Lower leg skin (tissue), 4 donors: ENCODE measurements at regions not wholly inside any gene's neighbourhood (a gene's known extent, or its start where the extent isn't known, plus 50 kb on each side); places are given as distances from the start of the nearest gene placed in this dataset.

Source experiments
- DNase-seq, 2 donors: peaks; one replicate each; pipeline ENCODE4 v3.0.0-alpha.2; 2019; ENCODE audit warnings: low spot score in 2 of 2
- H3K4me3 ChIP-seq: fragments of 200-600 bp; sonication (generic); 2 replicates; pipeline ENCODE4 v1.5.1; 2017; ENCODE audit warnings: mild to moderate bottlenecking, low read depth; ENCODE audit not compliant: poor library complexity, severe bottlenecking
- CTCF ChIP-seq, 3 donors: fragments of 450-650 bp; IDR thresholded peaks; one replicate each; pipeline ENCODE4 v1.5.1; 2016; ENCODE audit warnings: antibody characterized with exemption in 3 of 3, mild to moderate bottlenecking in 3 of 3, moderate library complexity in 2 of 3
- POLR2A ChIP-seq, 2 donors: fragments of 450-650 bp; IDR thresholded peaks; one replicate each; pipeline ENCODE4 v1.6.1; 2016 to 2017; ENCODE audit warnings: antibody characterized with exemption in 2 of 2, mild to moderate bottlenecking in 1 of 2, moderate library complexity in 1 of 2
- WGBS, 2 donors: methylation state at CpG; one replicate each; pipeline ENCODE4 v1.1.5; 2018; 5-methylcytosine and 5-hydroxymethylcytosine counted together
- intact Hi-C: fragments of 100-400 bp; cut with DNase I; formaldehyde crosslinking; loops from one replicate; pipeline ENCODE4 v1.15.0; 2023; ENCODE audit warnings: low total_unique reads

GRCh38 chr6:74366634-74367033, 670.6 kb downstream of the CD109 start:
- TF ChIP-seq POLR2A (IDR thresholded peaks at IDR 0.05) (no peak), CTCF (IDR thresholded peaks at IDR 0.05) (no peak)
- WGBS, 2 donors, result 96 to 98% methylated on average over 1 of the region's 1 CpG
- intact Hi-C loops, result no loop called here
- DNase-seq, result no peak
- no peak overlapping the region for H3K4me3 ChIP-seq

DNA sequence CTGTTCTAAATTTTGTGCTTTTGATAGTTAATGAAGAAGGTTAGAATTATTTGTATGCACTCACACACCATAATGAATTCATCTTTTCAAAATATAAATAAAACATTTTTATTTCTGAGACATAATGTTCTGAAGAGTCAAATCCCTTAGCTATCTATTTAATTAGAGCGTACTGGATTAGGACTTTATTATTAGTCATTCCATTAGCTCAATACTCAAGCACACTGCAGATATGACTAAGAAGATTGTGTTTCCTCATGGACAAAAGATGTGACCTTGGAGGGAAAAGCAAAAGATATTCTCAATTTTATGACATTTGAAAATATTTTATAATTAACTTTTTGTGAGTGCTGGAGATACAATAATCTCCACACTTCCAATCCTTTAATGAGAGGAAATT, 666.4 kb downstream of the CD109 start:
- WGBS, 2 donors, result 65 to 74% methylated on average over 1 of the region's 1 CpG
- DNase-seq, result no peak
- TF ChIP-seq POLR2A (IDR thresholded peaks at IDR 0.05) (no peak), CTCF (IDR thresholded peaks at IDR 0.05) (no peak)
- intact Hi-C loops, result no loop called here
- H3K4me3 ChIP-seq, result no peak overlapping the region

- intact Hi-C loops, result no loop called here
- 63 to 64% methylated on average over 4 of the region's 4 CpGs for WGBS, 2 donors
- TF ChIP-seq POLR2A (IDR thresholded peaks at IDR 0.05) (no peak), CTCF (IDR thresholded peaks at IDR 0.05) (no peak)
- no peak overlapping the region for H3K4me3 ChIP-seq
- no peak for DNase-seq
Observed at GRCh38 chr6:74357321-74357720, 661.3 kb downstream of the CD109 start.

- TF ChIP-seq CTCF (IDR thresholded peaks at IDR 0.05) (no peak), POLR2A (IDR thresholded peaks at IDR 0.05) (no peak)
- 41 to 44% methylated on average over 2 of the region's 2 CpGs for WGBS, 2 donors
- no peak overlapping the region for H3K4me3 ChIP-seq
- intact Hi-C loops, result no loop called here
- no peak for DNase-seq
Observed at GRCh38 chr6:74356391-74356790, 660.4 kb downstream of the CD109 start.

DNA sequence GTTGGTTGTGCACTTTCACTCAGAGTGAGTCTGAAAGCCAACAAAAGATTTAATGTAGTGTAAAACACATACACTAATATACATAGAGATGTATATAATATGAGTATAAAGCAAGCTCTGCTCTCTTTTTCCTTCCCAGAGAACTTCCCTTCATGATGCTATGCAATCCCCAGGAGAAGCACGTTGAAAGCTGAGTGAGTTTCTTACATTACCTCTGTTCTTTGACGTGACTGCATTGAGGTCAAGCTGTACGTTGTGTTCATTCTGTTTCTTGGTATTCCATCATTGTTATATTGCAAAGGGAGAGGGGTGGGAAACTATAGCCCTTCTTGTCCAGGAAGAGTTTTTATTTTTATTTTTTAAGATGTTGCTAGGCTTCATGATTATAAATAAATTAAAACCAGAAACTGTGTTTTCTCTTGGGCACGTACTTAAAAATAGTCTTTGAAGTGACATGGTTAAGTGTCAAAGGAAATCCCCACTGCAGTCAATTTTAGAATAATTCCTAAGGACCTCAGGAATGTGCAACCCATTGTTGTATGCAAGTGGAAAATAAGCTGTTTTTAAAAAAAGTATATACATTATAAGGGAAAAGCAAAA, 651.0 kb downstream of the CD109 start:
- 44 to 49% methylated on average over 4 of the region's 4 CpGs for WGBS, 2 donors

More for the DNA sequence above, 651.0 kb downstream of the CD109 start:
- TF ChIP-seq CTCF (IDR thresholded peaks at IDR 0.05) (no peak), POLR2A (IDR thresholded peaks at IDR 0.05) (no peak)
- intact Hi-C loops, result no loop called here
- H3K4me3 ChIP-seq, result no peak overlapping the region
- no peak for DNase-seq
